ENCODE measurements at regions not wholly inside any gene's neighbourhood (a gene's known extent, or its start where the extent isn't known, plus 50 kb on each side); places are given as distances from the start of the nearest gene placed in this dataset.

GRCh38 chrX:9343971-9344370 is 120.9 kb upstream of the TBL1X start (continued):
- TF ChIP-seq, protein P1, sequence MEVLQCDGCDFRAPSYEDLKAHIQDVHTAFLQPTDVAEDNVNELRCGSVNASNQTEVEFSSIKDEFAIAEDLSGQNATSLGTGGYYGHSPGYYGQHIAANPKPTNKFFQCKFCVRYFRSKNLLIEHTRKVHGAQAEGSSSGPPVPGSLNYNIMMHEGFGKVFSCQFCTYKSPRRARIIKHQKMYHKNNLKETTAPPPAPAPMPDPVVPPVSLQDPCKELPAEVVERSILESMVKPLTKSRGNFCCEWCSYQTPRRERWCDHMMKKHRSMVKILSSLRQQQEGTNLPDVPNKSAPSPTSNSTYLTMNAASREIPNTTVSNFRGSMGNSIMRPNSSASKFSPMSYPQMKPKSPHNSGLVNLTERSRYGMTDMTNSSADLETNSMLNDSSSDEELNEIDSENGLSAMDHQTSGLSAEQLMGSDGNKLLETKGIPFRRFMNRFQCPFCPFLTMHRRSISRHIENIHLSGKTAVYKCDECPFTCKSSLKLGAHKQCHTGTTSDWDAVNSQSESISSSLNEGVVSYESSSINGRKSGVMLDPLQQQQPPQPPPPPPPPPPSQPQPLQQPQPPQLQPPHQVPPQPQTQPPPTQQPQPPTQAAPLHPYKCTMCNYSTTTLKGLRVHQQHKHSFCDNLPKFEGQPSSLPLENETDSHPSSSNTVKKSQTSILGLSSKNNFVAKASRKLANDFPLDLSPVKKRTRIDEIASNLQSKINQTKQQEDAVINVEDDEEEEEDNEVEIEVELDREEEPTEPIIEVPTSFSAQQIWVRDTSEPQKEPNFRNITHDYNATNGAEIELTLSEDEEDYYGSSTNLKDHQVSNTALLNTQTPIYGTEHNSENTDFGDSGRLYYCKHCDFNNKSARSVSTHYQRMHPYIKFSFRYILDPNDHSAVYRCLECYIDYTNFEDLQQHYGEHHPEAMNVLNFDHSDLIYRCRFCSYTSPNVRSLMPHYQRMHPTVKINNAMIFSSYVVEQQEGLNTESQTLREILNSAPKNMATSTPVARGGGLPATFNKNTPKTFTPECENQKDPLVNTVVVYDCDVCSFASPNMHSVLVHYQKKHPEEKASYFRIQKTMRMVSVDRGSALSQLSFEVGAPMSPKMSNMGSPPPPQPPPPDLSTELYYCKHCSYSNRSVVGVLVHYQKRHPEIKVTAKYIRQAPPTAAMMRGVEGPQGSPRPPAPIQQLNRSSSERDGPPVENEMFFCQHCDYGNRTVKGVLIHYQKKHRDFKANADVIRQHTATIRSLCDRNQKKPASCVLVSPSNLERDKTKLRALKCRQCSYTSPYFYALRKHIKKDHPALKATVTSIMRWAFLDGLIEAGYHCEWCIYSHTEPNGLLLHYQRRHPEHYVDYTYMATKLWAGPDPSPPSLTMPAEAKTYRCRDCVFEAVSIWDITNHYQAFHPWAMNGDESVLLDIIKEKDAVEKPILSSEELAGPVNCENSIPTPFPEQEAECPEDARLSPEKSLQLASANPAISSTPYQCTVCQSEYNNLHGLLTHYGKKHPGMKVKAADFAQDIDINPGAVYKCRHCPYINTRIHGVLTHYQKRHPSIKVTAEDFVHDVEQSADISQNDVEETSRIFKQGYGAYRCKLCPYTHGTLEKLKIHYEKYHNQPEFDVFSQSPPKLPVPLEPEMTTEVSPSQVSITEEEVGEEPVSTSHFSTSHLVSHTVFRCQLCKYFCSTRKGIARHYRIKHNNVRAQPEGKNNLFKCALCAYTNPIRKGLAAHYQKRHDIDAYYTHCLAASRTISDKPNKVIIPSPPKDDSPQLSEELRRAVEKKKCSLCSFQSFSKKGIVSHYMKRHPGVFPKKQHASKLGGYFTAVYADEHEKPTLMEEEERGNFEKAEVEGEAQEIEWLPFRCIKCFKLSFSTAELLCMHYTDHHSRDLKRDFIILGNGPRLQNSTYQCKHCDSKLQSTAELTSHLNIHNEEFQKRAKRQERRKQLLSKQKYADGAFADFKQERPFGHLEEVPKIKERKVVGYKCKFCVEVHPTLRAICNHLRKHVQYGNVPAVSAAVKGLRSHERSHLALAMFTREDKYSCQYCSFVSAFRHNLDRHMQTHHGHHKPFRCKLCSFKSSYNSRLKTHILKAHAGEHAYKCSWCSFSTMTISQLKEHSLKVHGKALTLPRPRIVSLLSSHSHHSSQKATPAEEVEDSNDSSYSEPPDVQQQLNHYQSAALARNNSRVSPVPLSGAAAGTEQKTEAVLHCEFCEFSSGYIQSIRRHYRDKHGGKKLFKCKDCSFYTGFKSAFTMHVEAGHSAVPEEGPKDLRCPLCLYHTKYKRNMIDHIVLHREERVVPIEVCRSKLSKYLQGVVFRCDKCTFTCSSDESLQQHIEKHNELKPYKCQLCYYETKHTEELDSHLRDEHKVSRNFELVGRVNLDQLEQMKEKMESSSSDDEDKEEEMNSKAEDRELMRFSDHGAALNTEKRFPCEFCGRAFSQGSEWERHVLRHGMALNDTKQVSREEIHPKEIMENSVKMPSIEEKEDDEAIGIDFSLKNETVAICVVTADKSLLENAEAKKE (CRISPR knock-in tag; IDR thresholded peaks at IDR 0.05): no peak
- no peak for TF ChIP-seq ZNF331 (CRISPR knock-in tag; IDR thresholded peaks at IDR 0.05; ENCODE audit: low read depth)

- Mint-ChIP-seq H3K27me3 (ENCODE audit: insufficient read depth, low read depth, poor library complexity) (peaks cover 9% of the 10 kb centered on the region), H3K27ac (no peak overlapping the region), H3K4me1 (peaks cover 10% of the 10 kb centered on the region), H3K36me3 (ENCODE audit: low read depth) (no peaks in the 10 kb centered on the region), H3K4me3 (no peak overlapping the region), H3K9me3 (no peaks in the 10 kb centered on the region)
- Histone ChIP-seq H3K27me3 (ENCODE audit: insufficient read depth) (no peaks in the 10 kb centered on the region), H3K4me2 (no peak overlapping the region), H2AFZ (no peak overlapping the region), H3K4me3 (no peak overlapping the region), H3K36me3 (ENCODE audit: insufficient read depth) (no peaks in the 10 kb centered on the region), H3F3A (replicated peaks; ENCODE audit: low read depth) (no peaks in the 10 kb centered on the region), H3K4me1 (ENCODE audit: insufficient read depth) (peaks cover 13% of the 10 kb centered on the region), H3K27ac (ENCODE audit: low read depth) (no peak overlapping the region), H3K79me2 (replicated peaks; ENCODE audit: insufficient read depth) (no peaks in the 10 kb centered on the region), H4K20me1 (replicated peaks; ENCODE audit: insufficient read depth) (no peaks in the 10 kb centered on the region), H3K9me2 (ENCODE audit: insufficient read depth) (no peaks in the 10 kb centered on the region)
- ATAC-seq (no peak), DNase-seq (ENCODE audit: low spot score) (no peak)
- no peak for TF ChIP-seq ZNF331 (CRISPR knock-in tag; IDR thresholded peaks at IDR 0.05; ENCODE audit: low read depth)
- no peak for TF ChIP-seq POLR2AphosphoS5 (IDR thresholded peaks at IDR 0.05; ENCODE audit: low read depth)
- TF ChIP-seq NANOG (IDR thresholded peaks at IDR 0.05; ENCODE audit: borderline replicate concordance): no peak
- no peak for TF ChIP-seq CTCF (conservative IDR thresholded peaks at IDR 0.05; ENCODE audit: low read depth in 2 of 2)
- no peak for TF ChIP-seq EZH2phosphoT487 (IDR thresholded peaks at IDR 0.05; ENCODE audit: unreplicated experiment)
- TF ChIP-seq CREB1 (CRISPR knock-in tag; IDR thresholded peaks at IDR 0.05; ENCODE audit: low read depth): no peak
- no peak for TF ChIP-seq STAT1 (IDR thresholded peaks at IDR 0.05; ENCODE audit: unreplicated experiment)
- TF ChIP-seq, protein P1 (CRISPR knock-in tag; IDR thresholded peaks at IDR 0.05): no peak
- no peak for TF ChIP-seq ZNF114 (CRISPR knock-in tag; IDR thresholded peaks at IDR 0.05)
Observed at GRCh38 chrX:9345957-9346356, 118.9 kb upstream of the TBL1X start.

Data from GM23338 (cell line).